ENCODE measurements at regions not wholly inside any gene's neighbourhood (a gene's known extent, or its start where the extent isn't known, plus 50 kb on each side); places are given as distances from the start of the nearest gene placed in this dataset.

DNA sequence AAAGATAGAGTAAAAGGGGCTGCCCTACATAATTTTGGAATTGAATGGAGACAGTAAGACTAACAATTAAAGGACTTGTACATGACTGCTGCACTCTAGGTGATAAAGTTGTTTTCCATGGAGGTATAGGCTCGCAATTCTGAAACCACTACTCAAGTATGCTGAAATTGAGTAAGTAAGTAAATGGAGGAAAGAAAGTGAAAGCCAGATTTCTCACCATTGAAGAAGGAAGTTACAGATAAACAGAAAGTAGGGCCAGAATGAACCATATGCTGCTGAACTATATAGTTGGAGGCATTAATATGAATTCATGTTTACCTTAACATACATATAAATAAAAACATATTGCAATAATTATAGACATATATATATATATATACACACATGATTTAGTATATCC is 225.7 kb upstream of the ST6GAL2 start:
- Histone ChIP-seq H2AK5ac (ENCODE audit: insufficient read length, low read length) (no peak overlapping the region), H4K8ac (replicated peaks; ENCODE audit: insufficient read length, low read depth, low read length) (no peak overlapping the region), H3K4me2 (ENCODE audit: insufficient read depth, insufficient read length, low read length) (no peak overlapping the region), H3K23me2 (ENCODE audit: insufficient read length, low read depth, low read length, poor library complexity, severe bottlenecking) (no peaks in the 10 kb centered on the region), H3K79me2 (ENCODE audit: insufficient read depth, low read length) (no peaks in the 10 kb centered on the region), H3K27me3 (ENCODE audit: insufficient read depth, low read length) (no peaks in the 10 kb centered on the region), H3K14ac (ENCODE audit: insufficient read depth, low read length) (no peak overlapping the region), H4K5ac (ENCODE audit: insufficient read length, low read depth, low read length) (no peak overlapping the region), H3K27ac (ENCODE audit: insufficient read length, low read depth, low read length) (no peak overlapping the region), H2BK12ac (ENCODE audit: insufficient read length, low read depth, low read length) (no peak overlapping the region), H2BK120ac (ENCODE audit: low read depth, low read length, poor library complexity, severe bottlenecking) (no peak overlapping the region), H3K18ac (ENCODE audit: insufficient read length, low read depth, low read length) (no peak overlapping the region), H4K91ac (ENCODE audit: insufficient read length, low read depth, low read length) (no peak overlapping the region), H2BK20ac (ENCODE audit: low read depth, low read length, poor library complexity, severe bottlenecking) (no peak overlapping the region), H2AFZ (ENCODE audit: low read length) (no peak overlapping the region), H3K56ac (ENCODE audit: insufficient read length, low read depth, low read length) (no peak overlapping the region), H3K79me1 (ENCODE audit: insufficient read depth, low read depth, low read length, poor library complexity, severe bottlenecking) (no peaks in the 10 kb centered on the region), H3T11ph (ENCODE audit: low read length) (no peak overlapping the region), H3K23ac (ENCODE audit: insufficient read length, low read depth, low read length) (no peak overlapping the region), H4K20me1 (ENCODE audit: control insufficient read depth, insufficient read depth, insufficient read length) (no peaks in the 10 kb centered on the region), H3K9ac (ENCODE audit: extremely low read depth, insufficient read length, low read length) (no peak overlapping the region), H3K4ac (ENCODE audit: low read depth, low read length) (no peak overlapping the region), H2BK15ac (ENCODE audit: low read depth, low read length) (no peak overlapping the region), H2BK5ac (ENCODE audit: insufficient read length, low read length) (no peak overlapping the region), H3K9me3 (ENCODE audit: control insufficient read depth, low read depth, low read length) (no peaks in the 10 kb centered on the region), H3K4me1 (ENCODE audit: insufficient read depth, low read length) (no peaks in the 10 kb centered on the region)
- no peaks in the 10 kb centered on the region for H3K27me3 Mint-ChIP-seq (ENCODE audit: low read depth)
- no peaks in the 10 kb centered on the region; a peak in 1 of 7 replicates for H3K36me3 Mint-ChIP-seq (ENCODE audit: insufficient read depth in 1 of 3, low read depth in 3 of 3)
- peaks cover 2 to 3% of the 10 kb centered on the region in 2 experiments; a peak in 2 of 5 replicates for H3K9me3 Mint-ChIP-seq
- no peak overlapping the region for H3K4me3 Mint-ChIP-seq
- H3K27ac Mint-ChIP-seq = no peak overlapping the region
- H3K4me1 Mint-ChIP-seq = no peaks in the 10 kb centered on the region
- no CpG with 5 or more reads among the region's 1 CpG for WGBS (ENCODE audit: extremely low coverage, insufficient read length, low lambda C conversion rate)
- no peak for DNase-seq
- TF ChIP-seq, protein P1, sequence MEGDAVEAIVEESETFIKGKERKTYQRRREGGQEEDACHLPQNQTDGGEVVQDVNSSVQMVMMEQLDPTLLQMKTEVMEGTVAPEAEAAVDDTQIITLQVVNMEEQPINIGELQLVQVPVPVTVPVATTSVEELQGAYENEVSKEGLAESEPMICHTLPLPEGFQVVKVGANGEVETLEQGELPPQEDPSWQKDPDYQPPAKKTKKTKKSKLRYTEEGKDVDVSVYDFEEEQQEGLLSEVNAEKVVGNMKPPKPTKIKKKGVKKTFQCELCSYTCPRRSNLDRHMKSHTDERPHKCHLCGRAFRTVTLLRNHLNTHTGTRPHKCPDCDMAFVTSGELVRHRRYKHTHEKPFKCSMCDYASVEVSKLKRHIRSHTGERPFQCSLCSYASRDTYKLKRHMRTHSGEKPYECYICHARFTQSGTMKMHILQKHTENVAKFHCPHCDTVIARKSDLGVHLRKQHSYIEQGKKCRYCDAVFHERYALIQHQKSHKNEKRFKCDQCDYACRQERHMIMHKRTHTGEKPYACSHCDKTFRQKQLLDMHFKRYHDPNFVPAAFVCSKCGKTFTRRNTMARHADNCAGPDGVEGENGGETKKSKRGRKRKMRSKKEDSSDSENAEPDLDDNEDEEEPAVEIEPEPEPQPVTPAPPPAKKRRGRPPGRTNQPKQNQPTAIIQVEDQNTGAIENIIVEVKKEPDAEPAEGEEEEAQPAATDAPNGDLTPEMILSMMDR (conservative IDR thresholded peaks at IDR 0.05) = no peak

All from H9 (cell line).